HG03558 (cell line): ENCODE measurements at regions not wholly inside any gene's neighbourhood (a gene's known extent, or its start where the extent isn't known, plus 50 kb on each side); places are given as distances from the start of the nearest gene placed in this dataset.
"Not testable (repeated sequence)": the region's sequence is repeated elsewhere in the genome, so short reads cannot be mapped to it uniquely, and the experiment has no call there.

Experiments used
- ATAC-seq: cut with Tn5 transposase; IDR thresholded peaks from one replicate; pipeline ENCODE4 v1.9.1; 2021; ENCODE audit warnings: moderate number of reproducible peaks; ENCODE audit not compliant: unreplicated experiment; ENCODE audit errors: extremely low read depth

DNA sequence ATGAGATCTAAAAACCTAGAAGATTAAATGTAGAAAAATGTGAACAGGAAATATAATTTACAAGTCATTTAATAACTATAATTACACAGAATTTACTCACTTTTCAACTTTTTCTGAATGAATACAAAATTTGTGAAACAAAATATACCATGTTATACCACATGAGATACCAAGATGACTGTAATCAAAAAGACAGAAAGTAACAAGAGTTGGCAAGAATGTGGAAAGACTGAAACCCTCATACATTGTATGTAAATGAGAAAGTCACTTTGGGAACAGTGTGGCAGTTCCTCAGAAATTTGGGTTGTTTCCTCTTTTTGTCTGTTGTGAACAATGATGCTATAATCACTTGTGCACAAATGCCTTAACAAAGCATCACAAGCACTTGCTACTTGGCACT, 145.4 kb upstream of the ZNF804A start:
- peak; percentile 61 for ATAC-seq

- no peak for ATAC-seq
These were observed 142.7 kb upstream of the ZNF804A start for GRCh38 chr2:184455624-184456023.

DNA sequence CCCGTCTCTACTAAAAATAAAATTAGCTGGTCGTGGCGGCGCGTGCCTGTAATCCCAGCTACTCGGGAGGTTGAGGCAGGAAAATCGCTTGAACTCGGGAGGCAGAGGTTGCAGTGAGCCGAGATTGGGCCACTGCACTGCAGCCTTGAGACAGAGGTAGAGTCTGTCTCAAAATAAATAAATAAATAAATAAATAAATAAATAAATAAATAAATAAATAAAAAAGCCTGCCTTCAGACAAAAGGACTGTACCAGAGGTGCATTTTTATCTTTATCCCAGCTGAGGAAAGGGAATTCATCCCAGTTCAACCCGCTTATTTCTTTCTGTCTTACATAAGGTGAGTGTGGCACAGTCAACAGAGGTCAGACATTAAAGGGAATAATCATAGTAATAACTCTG, 141.6 kb upstream of the ZNF804A start:
- ATAC-seq = not testable (repeated sequence)

GRCh38 chr2:184463102-184463865, 135.0 kb upstream of the ZNF804A start:
- ATAC-seq = no peak

- ATAC-seq = no peak
These were observed 134.5 kb upstream of the ZNF804A start for GRCh38 chr2:184463866-184464248.

GRCh38 chr2:184468826-184469225, 129.5 kb upstream of the ZNF804A start:
- no peak for ATAC-seq

GRCh38 chr2:184472481-184472880, 125.8 kb upstream of the ZNF804A start:
- no peak for ATAC-seq

- ATAC-seq = no peak
These were observed 116.5 kb upstream of the ZNF804A start for GRCh38 chr2:184481865-184482264.

DNA sequence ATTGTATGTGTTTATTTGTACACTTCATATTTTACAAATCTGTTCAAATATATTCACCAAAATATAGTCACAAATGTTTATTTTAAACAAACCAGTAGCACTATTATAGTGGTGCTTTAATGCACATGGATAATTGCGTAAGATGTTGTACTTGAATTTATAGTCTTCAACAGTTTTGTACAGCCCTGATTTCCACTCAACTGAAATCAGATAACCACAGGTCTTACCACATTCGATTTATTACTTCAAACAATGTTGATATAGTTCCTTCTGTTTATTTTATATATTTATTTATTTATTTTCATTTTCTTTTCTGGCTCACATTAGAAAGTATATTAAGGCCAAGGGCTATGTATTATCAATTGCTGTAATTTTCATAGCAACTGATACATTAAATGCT, 99.4 kb upstream of the ZNF804A start:
- ATAC-seq = no peak

DNA sequence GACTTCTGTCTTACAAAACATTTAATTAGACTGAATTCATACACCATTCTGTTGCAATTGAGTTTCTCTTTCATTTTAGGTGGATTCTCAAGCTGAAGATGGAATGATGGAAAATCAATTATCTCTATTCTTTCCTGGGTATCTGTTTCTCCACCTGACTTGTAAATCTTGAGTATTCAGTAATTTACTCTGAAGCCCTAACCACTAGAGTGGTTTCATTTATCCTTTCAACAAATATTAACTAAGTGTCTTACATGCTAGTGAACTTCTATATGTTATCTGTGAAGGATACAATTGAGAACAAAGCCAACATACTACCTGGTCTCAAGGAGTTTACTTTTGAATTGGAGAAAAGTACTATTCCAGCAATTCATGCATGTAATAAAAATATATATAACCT, 94.1 kb upstream of the ZNF804A start:
- ATAC-seq = no peak

DNA sequence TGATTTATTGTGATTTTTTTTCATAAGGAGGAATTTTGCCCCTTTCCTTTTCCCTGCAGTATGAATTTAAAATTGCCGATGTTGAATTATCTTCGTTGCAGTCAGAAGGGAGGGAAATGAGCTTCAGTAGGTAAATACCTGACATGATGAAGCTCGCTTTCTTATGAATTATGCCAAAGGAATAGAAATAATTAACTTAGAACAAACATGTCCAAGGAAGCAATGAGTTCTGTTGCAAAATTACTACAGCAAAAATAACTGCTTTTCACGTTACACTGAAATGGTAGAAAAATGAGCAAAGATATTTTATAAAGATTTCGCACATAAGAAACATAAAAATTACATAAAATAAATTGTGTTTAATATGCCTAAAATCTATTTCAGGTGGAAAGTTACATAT, 91.1 kb upstream of the ZNF804A start:
- no peak for ATAC-seq

GRCh38 chr2:184517402-184517801, 80.9 kb upstream of the ZNF804A start:
- ATAC-seq = no peak

- ATAC-seq = no peak
These were observed 77.9 kb upstream of the ZNF804A start for GRCh38 chr2:184520441-184520840.

GRCh38 chr2:184523732-184524131, 74.6 kb upstream of the ZNF804A start:
- no peak for ATAC-seq

- ATAC-seq = no peak
These were observed 73.6 kb upstream of the ZNF804A start for GRCh38 chr2:184524551-184525382.

DNA sequence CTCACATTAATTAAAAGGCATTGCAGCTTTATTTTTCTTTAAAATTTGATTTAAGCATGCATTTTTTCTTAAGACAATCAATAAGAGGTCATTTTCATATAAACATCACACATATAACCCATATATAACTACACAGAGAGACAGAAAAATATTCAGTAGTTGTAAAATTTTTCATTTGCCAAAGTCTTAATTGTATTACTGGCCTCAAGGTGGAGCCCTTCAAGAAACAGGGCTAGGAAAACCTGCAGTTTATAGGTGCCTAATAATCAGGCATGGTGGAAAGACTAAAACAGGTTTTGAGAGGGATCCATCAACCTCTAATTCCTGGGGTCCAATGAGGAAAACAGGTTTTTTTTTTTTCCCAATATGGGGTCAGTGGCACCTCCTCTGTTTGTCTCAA, 71.3 kb upstream of the ZNF804A start:
- no peak for ATAC-seq

- ATAC-seq = no peak
These were observed 70.2 kb upstream of the ZNF804A start for GRCh38 chr2:184528119-184528518.

GRCh38 chr2:184530239-184530638, 68.1 kb upstream of the ZNF804A start:
- no peak for ATAC-seq

- ATAC-seq = no peak
These were observed 67.4 kb upstream of the ZNF804A start for GRCh38 chr2:184530959-184531358.

DNA sequence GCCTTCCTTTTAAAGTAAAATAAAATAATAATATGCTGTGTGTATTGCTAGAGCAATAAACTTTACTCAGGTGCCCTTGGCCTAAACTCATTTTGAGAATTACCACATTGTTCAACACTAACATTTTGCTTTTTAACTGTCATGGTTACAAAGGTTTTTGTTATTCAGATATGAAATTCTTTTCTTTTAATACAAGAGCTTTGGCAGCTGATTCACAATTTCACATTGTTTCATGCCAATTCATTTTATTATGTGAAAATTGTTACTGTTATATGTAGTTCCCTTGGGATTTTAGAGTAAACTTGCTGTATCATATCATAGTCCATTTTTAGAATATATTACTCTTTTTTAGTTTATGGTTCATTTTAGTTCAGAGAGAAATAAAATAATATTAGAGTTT, 65.8 kb upstream of the ZNF804A start:
- no peak for ATAC-seq

DNA sequence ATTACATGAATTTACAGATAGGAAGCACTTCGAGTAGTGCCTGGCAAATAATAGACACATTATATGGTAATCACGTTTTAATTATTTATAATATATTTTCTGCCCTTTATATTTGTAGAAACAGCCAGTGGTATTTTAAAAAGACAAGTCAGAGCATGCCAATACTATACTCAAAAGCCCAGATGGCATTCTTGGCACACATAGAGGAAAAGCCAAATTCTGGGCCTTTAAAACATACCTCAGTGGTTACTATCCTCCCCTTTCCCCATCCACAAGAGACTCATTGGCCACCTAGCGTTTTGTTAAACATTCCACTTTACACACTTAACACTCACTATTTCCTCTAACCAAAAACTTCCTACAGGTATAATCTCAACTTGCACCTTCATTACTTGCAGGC, 63.3 kb upstream of the ZNF804A start:
- no peak for ATAC-seq
